Endothelial cell of umbilical vein (primary cell): ENCODE measurements at regions not wholly inside any gene's neighbourhood (a gene's known extent, or its start where the extent isn't known, plus 50 kb on each side); places are given as distances from the start of the nearest gene placed in this dataset.

ENCODE experiments used
- CTCF ChIP-seq, 2 donors: IDR thresholded peaks; 1 replicate in 1 of 2; 2 replicates in 1 of 2; pipeline ENCODE4 v1.5.1; 2011; ENCODE audit warnings: low read length in 2 of 2, mild to moderate bottlenecking in 2 of 2, moderate library complexity in 2 of 2, control low read depth in 1 of 2, inconsistent platforms in 1 of 2, low read depth in 1 of 2; ENCODE audit not compliant: insufficient read depth in 1 of 2; ENCODE audit errors: extremely low read depth in 1 of 2
- POLR2A ChIP-seq: IDR thresholded peaks from 2 replicates; pipeline ENCODE4 v1.6.1; 2012; ENCODE audit warnings: low read depth, mild to moderate bottlenecking, control low read depth, low read length

- TF ChIP-seq CTCF (IDR thresholded peaks at IDR 0.05; ENCODE audit: extremely low read depth in 1 of 2, insufficient read depth in 1 of 2, low read depth in 1 of 2, low read length in 2 of 2) (no peak), POLR2A (peak; percentile 74)
These were observed 162.4 kb downstream of the FOXO1 start for GRCh38 chr13:40503966-40504591.
